Epithelial cell of esophagus (primary cell): ENCODE measurements at regions not wholly inside any gene's neighbourhood (a gene's known extent, or its start where the extent isn't known, plus 50 kb on each side); places are given as distances from the start of the nearest gene placed in this dataset.
A peak's percentile ranks its signal among the peaks of the same experiment; 100 is the strongest.
"Not testable (repeated sequence)": the region's sequence is repeated elsewhere in the genome, so short reads cannot be mapped to it uniquely, and the experiment has no call there.

Experiments used
- DNase-seq: peaks from one replicate; pipeline ENCODE4 v3.0.0; 2010; ENCODE audit warnings: low read depth
- H3K4me3 ChIP-seq: 2 replicates; pipeline ENCODE4 v1.5.1; 2011; ENCODE audit warnings: mild to moderate bottlenecking, low read length, control low read depth
- CTCF ChIP-seq: IDR thresholded peaks from 2 replicates; pipeline ENCODE4 v1.5.1; 2011; ENCODE audit warnings: low read depth, mild to moderate bottlenecking, low read length, control low read depth, inconsistent platforms; ENCODE audit not compliant: insufficient read depth; ENCODE audit errors: missing control alignments

DNA sequence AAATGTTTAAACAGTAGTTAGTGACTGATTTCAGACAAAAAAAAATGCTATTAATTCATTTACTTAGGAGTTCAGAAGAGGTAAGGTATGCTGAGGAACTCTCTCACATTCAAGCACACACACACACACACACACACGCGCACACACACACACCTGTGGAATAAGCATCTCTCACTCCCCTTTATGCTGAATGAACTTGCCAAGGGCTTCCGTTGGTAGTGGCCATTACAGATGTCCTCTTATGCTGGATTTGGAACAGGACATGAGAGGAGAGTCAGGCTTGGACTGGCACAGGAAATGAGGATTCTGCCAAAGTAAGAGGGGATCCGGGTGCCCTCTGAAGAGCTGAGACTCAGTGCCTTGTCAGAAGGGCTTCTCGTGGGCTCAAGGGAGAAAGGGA is 463.4 kb upstream of the MIR17HG start:
- H3K4me3 ChIP-seq: no peak overlapping the region
- peak; percentile 27 for DNase-seq
- no peak for TF ChIP-seq CTCF

DNA sequence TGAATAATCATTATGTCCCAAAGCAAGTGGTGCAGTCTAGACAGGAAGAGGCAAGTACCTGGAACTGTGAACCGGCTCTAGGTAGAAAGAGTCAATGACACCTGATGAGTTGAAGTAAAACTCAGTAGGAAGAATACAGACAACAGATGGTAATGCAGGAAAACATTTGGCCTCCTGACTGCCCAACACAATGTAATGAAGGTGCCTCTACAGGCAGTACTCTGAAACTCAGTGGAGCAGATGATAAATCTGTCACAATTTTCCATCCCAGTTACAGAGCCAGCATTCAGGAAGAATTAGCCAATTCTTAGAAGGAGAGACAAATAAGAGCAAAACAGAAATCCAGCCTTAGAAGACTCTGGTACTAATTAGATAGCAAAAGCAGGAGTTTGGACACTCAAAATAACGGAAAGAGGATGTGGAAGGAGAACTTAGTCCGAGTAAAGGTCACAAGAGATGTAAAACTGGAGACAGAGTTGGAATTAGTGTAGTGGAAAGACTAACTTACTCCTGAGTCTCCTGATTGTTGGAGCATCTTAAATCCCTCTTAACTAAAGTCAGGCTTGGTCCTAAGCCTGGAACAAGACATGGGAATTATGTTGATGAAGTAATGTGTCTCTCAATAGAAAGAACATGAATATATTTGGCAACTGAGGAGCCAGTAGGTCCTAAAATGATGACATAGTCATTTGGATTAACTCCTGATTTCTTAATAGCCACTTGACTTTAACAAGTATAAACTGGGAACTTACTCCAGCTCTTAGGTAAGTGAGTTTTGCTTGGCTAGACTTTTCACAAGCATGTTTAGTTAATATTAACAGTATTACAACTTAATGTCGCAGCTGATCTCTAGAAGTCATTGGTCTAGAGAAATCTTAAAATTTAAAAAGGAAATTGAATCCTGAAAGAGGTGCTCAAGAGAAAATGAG is 457.3 kb upstream of the MIR17HG start:
- TF ChIP-seq CTCF: no peak
- DNase-seq: no peak
- H3K4me3 ChIP-seq: no peak overlapping the region

DNA sequence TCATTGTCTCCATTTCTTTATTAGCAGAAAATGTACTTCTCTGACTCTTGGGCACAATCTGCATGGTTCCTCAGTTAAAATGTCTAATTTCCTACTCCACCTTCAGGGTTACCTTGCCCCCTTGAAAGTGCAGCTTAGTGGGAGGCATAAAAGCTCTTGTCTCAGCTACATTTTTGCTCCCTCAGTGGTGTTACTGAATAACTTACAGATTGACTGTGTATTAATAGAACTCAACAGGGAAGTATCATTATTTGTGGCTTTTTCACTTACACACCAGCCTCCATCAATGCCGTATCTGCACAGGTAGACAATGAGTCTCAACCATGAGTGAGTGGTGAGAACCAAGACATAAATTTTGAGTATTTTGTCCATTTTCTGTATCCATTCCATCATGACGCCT is 456.2 kb upstream of the MIR17HG start:
- no peak for DNase-seq
- H3K4me3 ChIP-seq: no peak overlapping the region
- TF ChIP-seq CTCF: no peak

DNA sequence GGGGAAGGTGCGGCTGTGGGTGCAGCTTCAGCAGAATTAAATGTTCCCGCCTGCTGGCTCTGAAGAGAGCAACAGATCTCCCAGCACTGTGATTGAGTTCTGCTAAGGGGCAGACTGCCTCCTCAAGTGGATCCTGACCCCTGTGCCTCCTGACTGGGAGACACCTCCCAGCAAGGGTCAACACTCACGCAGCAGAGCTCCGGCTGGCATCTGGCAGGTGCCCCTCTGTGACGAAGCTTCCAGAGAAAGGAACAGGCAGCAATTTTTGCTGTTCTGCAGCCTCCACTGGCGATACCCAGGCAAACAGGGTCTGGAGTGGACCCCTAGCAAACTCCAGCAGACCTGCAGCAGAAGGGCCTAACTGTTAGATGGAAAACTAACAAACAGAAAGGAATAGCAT is 454.3 kb upstream of the MIR17HG start:
- H3K4me3 ChIP-seq, DNase-seq: not testable (repeated sequence)

- TF ChIP-seq CTCF: no peak
- DNase-seq: no peak
- H3K4me3 ChIP-seq: no peak overlapping the region
These were observed 451.5 kb upstream of the MIR17HG start for GRCh38 chr13:90896002-90896401.

GRCh38 chr13:90898811-90899210 is 448.7 kb upstream of the MIR17HG start:
- TF ChIP-seq CTCF: no peak
- H3K4me3 ChIP-seq: no peak overlapping the region
- no peak for DNase-seq

- TF ChIP-seq CTCF: no peak
- no peak overlapping the region for H3K4me3 ChIP-seq
- DNase-seq: no peak
These were observed 448.1 kb upstream of the MIR17HG start for GRCh38 chr13:90899416-90899815.
